GM23338 (cell line): ENCODE measurements at regions not wholly inside any gene's neighbourhood (a gene's known extent, or its start where the extent isn't known, plus 50 kb on each side); places are given as distances from the start of the nearest gene placed in this dataset.
A peak's percentile ranks its signal among the peaks of the same experiment; 100 is the strongest.

ENCODE experiments used
- ATAC-seq: fragments of 200-7000 bp; cut with Tn5 transposase; 3 replicates; pipeline ENCODE4 v1.9.1; 2020
- DNase-seq: peaks from one replicate; pipeline ENCODE4 v3.0.0-alpha.2; 2015; ENCODE audit warnings: low spot score
- H2AFZ ChIP-seq: fragments of 200-600 bp; sonication (generic); 2 replicates; pipeline ENCODE4 v1.8.0; 2016; ENCODE audit warnings: antibody characterized with exemption, mild to moderate bottlenecking, moderate library complexity
- H3F3A ChIP-seq: fragments of 200-600 bp; sonication (generic); replicated peaks from 2 replicates; pipeline ENCODE4 v1.8.0; 2017; ENCODE audit warnings: antibody characterized with exemption, mixed run types, low read depth
- H3K27ac ChIP-seq: fragments of 200-600 bp; sonication (generic); 2 replicates; pipeline ENCODE4 v1.6.1; 2016; ENCODE audit warnings: low read depth
- H3K27me3 ChIP-seq: fragments of 200-600 bp; sonication (generic); 2 replicates; pipeline ENCODE4 v1.8.0; 2016; ENCODE audit warnings: mild to moderate bottlenecking, mixed run types, moderate library complexity; ENCODE audit not compliant: insufficient read depth
- H3K36me3 ChIP-seq: fragments of 200-600 bp; sonication (generic); 2 replicates; pipeline ENCODE4 v1.8.0; 2016; ENCODE audit warnings: mild to moderate bottlenecking; ENCODE audit not compliant: insufficient read depth
- H3K4me1 ChIP-seq: fragments of 200-600 bp; sonication (generic); 2 replicates; pipeline ENCODE4 v1.8.0; 2016; ENCODE audit warnings: mild to moderate bottlenecking, moderate library complexity; ENCODE audit not compliant: insufficient read depth
- H3K4me2 ChIP-seq: fragments of 200-600 bp; sonication (generic); 2 replicates; pipeline ENCODE4 v1.7.1; 2017; ENCODE audit warnings: mixed run types
- H3K4me3 ChIP-seq: fragments of 200-600 bp; sonication (generic); 2 replicates; pipeline ENCODE4 v1.6.1; 2016; ENCODE audit warnings: mixed run types
- H3K79me2 ChIP-seq: fragments of 200-600 bp; sonication (generic); replicated peaks from 2 replicates; pipeline ENCODE4 v1.8.0; 2017; ENCODE audit warnings: mild to moderate bottlenecking; ENCODE audit not compliant: insufficient read depth
- H3K9me2 ChIP-seq: fragments of 200-600 bp; sonication (generic); 2 replicates; pipeline ENCODE4 v1.8.0; 2017; ENCODE audit not compliant: insufficient read depth
- H4K20me1 ChIP-seq: fragments of 200-600 bp; sonication (generic); replicated peaks from 2 replicates; pipeline ENCODE4 v1.8.0; 2017; ENCODE audit warnings: mild to moderate bottlenecking; ENCODE audit not compliant: insufficient read depth
- H3K27ac Mint-ChIP-seq: 2 replicates; pipeline ENCODE4 v1.8.0; 2020; ENCODE audit warnings: inconsistent platforms, mild to moderate bottlenecking, moderate library complexity, mixed read lengths
- H3K27me3 Mint-ChIP-seq: 3 replicates; pipeline ENCODE4 v1.8.0; 2022; ENCODE audit warnings: low read depth, mild to moderate bottlenecking, moderate library complexity, mixed read lengths, inconsistent platforms; ENCODE audit not compliant: insufficient read depth, poor library complexity
- H3K36me3 Mint-ChIP-seq: 3 replicates; pipeline ENCODE4 v1.8.0; 2021; ENCODE audit warnings: low read depth, mild to moderate bottlenecking, inconsistent platforms, moderate library complexity, mixed read lengths
- H3K4me1 Mint-ChIP-seq: 3 replicates; pipeline ENCODE4 v1.8.0; 2020; ENCODE audit warnings: mild to moderate bottlenecking, inconsistent platforms, mixed read lengths
- H3K4me3 Mint-ChIP-seq: 3 replicates; pipeline ENCODE4 v1.8.0; 2021; ENCODE audit warnings: moderate library complexity, mild to moderate bottlenecking, inconsistent platforms, mixed read lengths
- H3K9me3 Mint-ChIP-seq: 3 replicates; pipeline ENCODE4 v1.8.0; 2020; ENCODE audit warnings: moderate library complexity, mild to moderate bottlenecking, inconsistent platforms, mixed read lengths
- NANOG ChIP-seq: IDR thresholded peaks from 2 replicates; pipeline ENCODE4 v1.6.1; 2016; ENCODE audit warnings: antibody characterized with exemption, borderline replicate concordance
- POLR2AphosphoS5 ChIP-seq: IDR thresholded peaks from 2 replicates; pipeline ENCODE4 v1.6.1; 2016; ENCODE audit warnings: antibody characterized with exemption, low read depth
- REST ChIP-seq: IDR thresholded peaks from one replicate; pipeline ENCODE4 v1.6.1; 2018; ENCODE audit warnings: antibody characterized with exemption; ENCODE audit not compliant: unreplicated experiment
- ZNF331 ChIP-seq: fragments of 250-450 bp; sonication (Bioruptor Pico); IDR thresholded peaks from 2 replicates; pipeline ENCODE4 v1.5.0; 2020; ENCODE audit warnings: low read depth, mild to moderate bottlenecking, moderate library complexity
- ZNF462 ChIP-seq: fragments of 250-450 bp; sonication (Bioruptor Pico); IDR thresholded peaks from 2 replicates; pipeline ENCODE4 v1.5.0; 2020; ENCODE audit warnings: mild to moderate bottlenecking, moderate library complexity

- no peak for TF ChIP-seq ZNF462 (CRISPR knock-in tag)
- TF ChIP-seq REST: no peak
- TF ChIP-seq ZNF331 (CRISPR knock-in tag): no peak
These were observed 53.8 kb upstream of the KCNA3 start (continued) for GRCh38 chr1:110728388-110729001.

DNA sequence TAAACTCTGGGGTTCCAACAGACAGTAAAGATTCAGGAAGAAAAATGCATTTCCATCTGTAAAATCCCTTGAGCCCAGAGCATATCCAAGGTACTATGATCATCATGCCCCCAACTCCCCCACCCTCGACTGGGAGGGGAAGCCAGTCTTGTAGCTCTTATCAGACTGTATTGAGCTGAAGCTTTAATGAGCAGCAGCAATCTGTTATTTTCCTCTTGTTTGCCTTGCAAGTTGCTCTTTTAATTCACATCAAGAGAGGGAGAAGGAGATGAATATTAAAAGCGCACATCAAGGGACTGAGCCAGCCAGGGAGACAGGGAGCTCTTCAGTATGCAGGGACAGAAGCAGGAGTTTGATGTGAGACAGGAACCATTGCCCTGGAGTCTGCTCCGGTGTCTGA is 52.5 kb upstream of the KCNA3 start:
- Histone ChIP-seq H3K36me3 (no peaks in the 10 kb centered on the region), H3K79me2 (no peaks in the 10 kb centered on the region), H3K9me2 (no peaks in the 10 kb centered on the region), H4K20me1 (no peaks in the 10 kb centered on the region), H3K4me2 (no peak overlapping the region), H3K4me1 (peaks cover 9% of the 10 kb centered on the region; the same call in 1 of the 2 replicates), H3K27me3 (no peaks in the 10 kb centered on the region), H3F3A (no peaks in the 10 kb centered on the region), H2AFZ (peak overlapping the region; percentile 45; the same call in 1 of the 2 replicates), H3K27ac (no peak overlapping the region), H3K4me3 (no peak overlapping the region)
- Mint-ChIP-seq H3K27ac (no peak overlapping the region), H3K27me3 (peaks cover 4% of the 10 kb centered on the region), H3K36me3 (no peaks in the 10 kb centered on the region), H3K4me3 (no peak overlapping the region), H3K4me1 (peaks cover 18% of the 10 kb centered on the region), H3K9me3 (no peaks in the 10 kb centered on the region)
- ATAC-seq (no peak), DNase-seq (no peak)
- TF ChIP-seq POLR2AphosphoS5 (no peak), NANOG (no peak), ZNF462 (CRISPR knock-in tag) (no peak)
